Right lobe of liver (tissue), 4 donors: ENCODE measurements at regions not wholly inside any gene's neighbourhood (a gene's known extent, or its start where the extent isn't known, plus 50 kb on each side); places are given as distances from the start of the nearest gene placed in this dataset.

ENCODE experiments used
- CTCF ChIP-seq, 4 donors: fragments of 200-600 bp in 3 of 4; fragments of 450-650 bp in 1 of 4; IDR thresholded peaks; one replicate each; pipeline versions ENCODE4 v1.5.1 to v1.8.0; 2016 to 2022; ENCODE audit warnings: antibody characterized with exemption in 4 of 4, mild to moderate bottlenecking in 2 of 4
- POLR2A ChIP-seq: fragments of 450-650 bp; IDR thresholded peaks from one replicate; pipeline ENCODE4 v1.6.1; 2017; ENCODE audit warnings: antibody characterized with exemption, mild to moderate bottlenecking
- donor health status: DM: no; HTN: no; CAD: no.
- donor health status: DM: no; HTN: no; CAD: no.
- donor health status: DM: no; HTN: yes; CAD: no.

- TF ChIP-seq CTCF (IDR thresholded peaks at IDR 0.05) (no peak), POLR2A (no peak)
Observed at GRCh38 chr4:116866106-116866505, 219.3 kb downstream of the TRAM1L1 start.
